ENCODE measurements at regions not wholly inside any gene's neighbourhood (a gene's known extent, or its start where the extent isn't known, plus 50 kb on each side); places are given as distances from the start of the nearest gene placed in this dataset.

DNA sequence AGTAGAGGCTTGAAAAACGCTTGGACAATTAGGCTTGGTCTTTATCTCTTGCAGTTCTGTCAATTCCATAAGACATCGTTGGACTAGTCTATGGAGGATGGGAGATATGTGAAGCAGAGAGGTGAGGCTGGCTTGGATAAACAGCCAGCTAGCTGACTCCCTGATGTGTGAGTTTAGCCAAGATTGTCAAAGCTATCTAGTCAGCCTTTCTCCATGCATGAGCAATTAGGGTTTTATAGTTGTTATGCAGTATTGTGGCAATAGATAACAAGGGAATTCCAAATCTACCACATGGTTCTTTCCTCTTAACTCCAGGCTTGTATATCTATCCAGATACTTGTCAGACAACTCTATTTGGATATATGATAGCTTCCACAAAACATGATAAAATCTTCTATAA lies 153.6 kb upstream of the NRXN3 start:
- no peak for DNase-seq (ENCODE audit: low spot score)
- H3K36me3 ChIP-seq (ENCODE audit: control insufficient read depth in 4 of 4, insufficient read depth in 3 of 4, low read depth in 1 of 4, low read length in 3 of 4): no peaks in the 10 kb centered on the region
- H3K9ac ChIP-seq (ENCODE audit: low read depth in 1 of 2, low read length in 2 of 2): no peak overlapping the region
- H3K4me1 ChIP-seq (ENCODE audit: control insufficient read depth in 4 of 4, insufficient read depth in 4 of 4, low read length in 3 of 4): no peaks in the 10 kb centered on the region
- no peak overlapping the region for H3K27ac ChIP-seq (ENCODE audit: low read depth in 1 of 2, low read length in 2 of 2)
- no peaks in the 10 kb centered on the region for H3K9me3 ChIP-seq (ENCODE audit: control insufficient read depth in 4 of 4, low read length in 3 of 4)
- H3K4me3 ChIP-seq (ENCODE audit: low read depth in 1 of 3, low read length in 3 of 3): no peak overlapping the region
- WGBS: 60% methylated on average over 2 of the region's 2 CpGs
- peaks cover 0 to 3% (median 0%) of the 10 kb centered on the region in 4 donors for H3K27me3 ChIP-seq (ENCODE audit: control insufficient read depth in 4 of 4, insufficient read depth in 4 of 4, low read length in 3 of 4)
- TF ChIP-seq YY1 (IDR thresholded peaks at IDR 0.05) (no peak), JUND (IDR thresholded peaks at IDR 0.05) (no peak), HNF4G (IDR thresholded peaks at IDR 0.05) (no peak), NR2F2 (IDR thresholded peaks at IDR 0.05) (no peak), RAD21 (IDR thresholded peaks at IDR 0.05) (no peak), RXRA (IDR thresholded peaks at IDR 0.05) (no peak), FOXA2 (IDR thresholded peaks at IDR 0.05) (no peak)
- TF ChIP-seq, protein P1, sequence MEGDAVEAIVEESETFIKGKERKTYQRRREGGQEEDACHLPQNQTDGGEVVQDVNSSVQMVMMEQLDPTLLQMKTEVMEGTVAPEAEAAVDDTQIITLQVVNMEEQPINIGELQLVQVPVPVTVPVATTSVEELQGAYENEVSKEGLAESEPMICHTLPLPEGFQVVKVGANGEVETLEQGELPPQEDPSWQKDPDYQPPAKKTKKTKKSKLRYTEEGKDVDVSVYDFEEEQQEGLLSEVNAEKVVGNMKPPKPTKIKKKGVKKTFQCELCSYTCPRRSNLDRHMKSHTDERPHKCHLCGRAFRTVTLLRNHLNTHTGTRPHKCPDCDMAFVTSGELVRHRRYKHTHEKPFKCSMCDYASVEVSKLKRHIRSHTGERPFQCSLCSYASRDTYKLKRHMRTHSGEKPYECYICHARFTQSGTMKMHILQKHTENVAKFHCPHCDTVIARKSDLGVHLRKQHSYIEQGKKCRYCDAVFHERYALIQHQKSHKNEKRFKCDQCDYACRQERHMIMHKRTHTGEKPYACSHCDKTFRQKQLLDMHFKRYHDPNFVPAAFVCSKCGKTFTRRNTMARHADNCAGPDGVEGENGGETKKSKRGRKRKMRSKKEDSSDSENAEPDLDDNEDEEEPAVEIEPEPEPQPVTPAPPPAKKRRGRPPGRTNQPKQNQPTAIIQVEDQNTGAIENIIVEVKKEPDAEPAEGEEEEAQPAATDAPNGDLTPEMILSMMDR (IDR thresholded peaks at IDR 0.05; ENCODE audit: low read depth, low read length, missing input control): no peak

DNA sequence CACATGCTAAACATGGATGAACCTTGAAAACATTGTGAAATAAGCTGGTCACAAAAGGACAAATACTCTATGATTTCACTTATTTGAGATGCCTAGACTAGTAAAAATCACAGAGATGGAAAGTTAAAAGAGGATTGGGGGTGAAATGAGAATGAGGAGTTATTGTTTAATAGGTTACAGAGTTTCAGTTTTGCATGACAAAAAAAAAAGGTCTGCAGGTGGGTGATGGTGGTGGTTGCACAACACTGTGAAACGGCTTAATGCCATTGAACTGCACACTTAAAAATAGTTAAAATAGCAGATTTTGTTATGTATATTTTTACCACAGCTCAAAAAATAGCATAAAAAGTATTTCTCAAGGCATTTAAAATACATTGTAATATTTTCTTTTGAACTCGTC lies 151.9 kb upstream of the NRXN3 start:
- Histone ChIP-seq H3K9ac (ENCODE audit: low read depth in 1 of 2, low read length in 2 of 2) (no peak overlapping the region), H3K4me1 (ENCODE audit: control insufficient read depth in 4 of 4, insufficient read depth in 4 of 4, low read length in 3 of 4) (no peaks in the 10 kb centered on the region), H3K36me3 (ENCODE audit: control insufficient read depth in 4 of 4, insufficient read depth in 3 of 4, low read depth in 1 of 4, low read length in 3 of 4) (no peaks in the 10 kb centered on the region), H3K9me3 (ENCODE audit: control insufficient read depth in 4 of 4, low read length in 3 of 4) (no peaks in the 10 kb centered on the region), H3K4me3 (ENCODE audit: low read depth in 1 of 3, low read length in 3 of 3) (no peak overlapping the region), H3K27me3 (ENCODE audit: control insufficient read depth in 4 of 4, insufficient read depth in 4 of 4, low read length in 3 of 4) (peaks cover 0 to 3% (median 0%) of the 10 kb centered on the region in 4 donors), H3K27ac (ENCODE audit: low read depth in 1 of 2, low read length in 2 of 2) (no peak overlapping the region)
- 43% methylated on average over 2 of the region's 2 CpGs for WGBS
- no peak for DNase-seq (ENCODE audit: low spot score)
- TF ChIP-seq JUND (IDR thresholded peaks at IDR 0.05) (no peak), RXRA (IDR thresholded peaks at IDR 0.05) (no peak)
- TF ChIP-seq, protein P2, sequence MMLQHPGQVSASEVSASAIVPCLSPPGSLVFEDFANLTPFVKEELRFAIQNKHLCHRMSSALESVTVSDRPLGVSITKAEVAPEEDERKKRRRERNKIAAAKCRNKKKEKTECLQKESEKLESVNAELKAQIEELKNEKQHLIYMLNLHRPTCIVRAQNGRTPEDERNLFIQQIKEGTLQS (IDR thresholded peaks at IDR 0.05): no peak
- TF ChIP-seq, protein P3, sequence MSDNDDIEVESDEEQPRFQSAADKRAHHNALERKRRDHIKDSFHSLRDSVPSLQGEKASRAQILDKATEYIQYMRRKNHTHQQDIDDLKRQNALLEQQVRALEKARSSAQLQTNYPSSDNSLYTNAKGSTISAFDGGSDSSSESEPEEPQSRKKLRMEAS (IDR thresholded peaks at IDR 0.05): no peak

DNA sequence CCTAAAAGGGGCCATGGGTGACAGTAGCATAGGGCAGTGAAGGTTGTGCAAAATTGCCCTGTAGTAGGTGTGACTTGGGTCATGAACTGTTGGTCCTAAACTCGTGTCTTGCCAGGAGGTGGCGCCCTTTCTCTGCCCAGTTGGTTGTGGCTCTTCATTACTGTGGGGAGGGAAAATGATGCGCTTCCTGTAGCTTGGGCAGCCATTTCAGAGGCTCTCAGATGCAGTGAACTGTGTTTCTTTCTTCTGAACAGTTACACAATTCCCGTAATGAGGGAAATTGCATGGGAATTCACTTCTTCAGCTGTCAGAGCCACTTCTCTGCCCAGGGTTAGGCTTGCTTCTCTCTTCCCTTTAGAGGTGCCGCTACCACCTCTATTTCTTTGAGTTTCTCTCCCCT lies 148.1 kb upstream of the NRXN3 start:
- H3K27ac ChIP-seq (ENCODE audit: low read depth in 1 of 2, low read length in 2 of 2): no peak overlapping the region
- H3K36me3 ChIP-seq (ENCODE audit: control insufficient read depth in 4 of 4, insufficient read depth in 3 of 4, low read depth in 1 of 4, low read length in 3 of 4): no peaks in the 10 kb centered on the region
- H3K9ac ChIP-seq (ENCODE audit: low read depth in 1 of 2, low read length in 2 of 2): no peak overlapping the region
- H3K9me3 ChIP-seq (ENCODE audit: control insufficient read depth in 4 of 4, low read length in 3 of 4): no peaks in the 10 kb centered on the region
- no peak overlapping the region for H3K4me3 ChIP-seq (ENCODE audit: low read depth in 1 of 3, low read length in 3 of 3)
- H3K27me3 ChIP-seq (ENCODE audit: control insufficient read depth in 4 of 4, insufficient read depth in 4 of 4, low read length in 3 of 4): peaks cover 0 to 3% (median 0%) of the 10 kb centered on the region in 4 donors
- TF ChIP-seq RAD21 (IDR thresholded peaks at IDR 0.05) (peak; percentile 49 to 75), FOXA1 (IDR thresholded peaks at IDR 0.05) (no peak)
- TF ChIP-seq, protein P1 (IDR thresholded peaks at IDR 0.05; ENCODE audit: low read depth, low read length, missing input control): peak; percentile 30
- DNase-seq (ENCODE audit: low spot score): peak; percentile 73
- WGBS: 46% methylated on average over 5 of the region's 5 CpGs
- H3K4me1 ChIP-seq (ENCODE audit: control insufficient read depth in 4 of 4, insufficient read depth in 4 of 4, low read length in 3 of 4): no peaks in the 10 kb centered on the region
